ENCODE measurements at regions not wholly inside any gene's neighbourhood (a gene's known extent, or its start where the extent isn't known, plus 50 kb on each side); places are given as distances from the start of the nearest gene placed in this dataset.

- ChIA-PET CTCF (no interaction called here), POLR2A (no interaction called here)
- no peak for TF ChIP-seq CTCF (IDR thresholded peaks at IDR 0.05)
- H3K36me3 ChIP-seq (ENCODE audit: insufficient read depth, low read length): no peaks in the 10 kb centered on the region
- no peak overlapping the region for H3K4me3 ChIP-seq (ENCODE audit: low read length)
- H3K27ac Mint-ChIP-seq: no peak overlapping the region
- DNase-seq: no peak
- no peaks in the 10 kb centered on the region for H3K9me3 ChIP-seq (ENCODE audit: control insufficient read depth in 1 of 2, insufficient read depth in 1 of 2, low read length in 2 of 2)
- no peak for ATAC-seq (ENCODE audit: poor library complexity)
- H3K27ac ChIP-seq (ENCODE audit: low read depth in 1 of 2, low read length in 2 of 2): no peak overlapping the region
- no peaks in the 10 kb centered on the region for H3K4me1 ChIP-seq (ENCODE audit: insufficient read depth, low read length)
- peaks cover 19% of the 10 kb centered on the region for H3K27me3 Mint-ChIP-seq
- intact Hi-C loops (cut with DNase I, micrococcal nuclease): no loop called here
- no peak overlapping the region for H3K4me3 Mint-ChIP-seq
- peaks cover 0 to 1% of the 10 kb centered on the region in 2 experiments for H3K27me3 ChIP-seq (ENCODE audit: control insufficient read depth in 1 of 2, insufficient read depth in 2 of 2, low read length in 2 of 2)
- no peaks in the 10 kb centered on the region for H3K9me3 Mint-ChIP-seq
- no peaks in the 10 kb centered on the region for H3K36me3 Mint-ChIP-seq (ENCODE audit: low read depth)
- H3K4me1 Mint-ChIP-seq (ENCODE audit: low read depth): no peaks in the 10 kb centered on the region
Observed at GRCh38 chr20:51867251-51867650, 64.9 kb upstream of the SALL4 start.

- Mint-ChIP-seq H3K4me1 (ENCODE audit: low read depth) (no peaks in the 10 kb centered on the region), H3K4me3 (no peak overlapping the region), H3K27me3 (peaks cover 26% of the 10 kb centered on the region), H3K36me3 (ENCODE audit: low read depth) (no peaks in the 10 kb centered on the region), H3K9me3 (no peaks in the 10 kb centered on the region), H3K27ac (no peak overlapping the region)
- Histone ChIP-seq H3K27me3 (ENCODE audit: control insufficient read depth in 1 of 2, insufficient read depth in 2 of 2, low read length in 2 of 2) (peaks cover 0 to 4% of the 10 kb centered on the region in 2 experiments), H3K36me3 (ENCODE audit: insufficient read depth, low read length) (no peaks in the 10 kb centered on the region), H3K4me3 (ENCODE audit: low read length) (no peak overlapping the region), H3K27ac (ENCODE audit: low read depth in 1 of 2, low read length in 2 of 2) (no peak overlapping the region), H3K9me3 (ENCODE audit: control insufficient read depth in 1 of 2, insufficient read depth in 1 of 2, low read length in 2 of 2) (no peaks in the 10 kb centered on the region), H3K4me1 (ENCODE audit: insufficient read depth, low read length) (no peaks in the 10 kb centered on the region)
- DNase-seq: no peak
- no peak for ATAC-seq (ENCODE audit: poor library complexity)
- CTCF ChIA-PET: no interaction called here
- no peak for TF ChIP-seq CTCF (IDR thresholded peaks at IDR 0.05)
- POLR2A ChIA-PET: no interaction called here
- intact Hi-C loops (cut with DNase I, micrococcal nuclease): no loop called here
Observed at GRCh38 chr20:51864967-51865366, 62.6 kb upstream of the SALL4 start.

GRCh38 chr20:51862796-51863195 is 60.5 kb upstream of the SALL4 start:
- Histone ChIP-seq H3K4me3 (ENCODE audit: low read length) (no peak overlapping the region), H3K36me3 (ENCODE audit: insufficient read depth, low read length) (no peaks in the 10 kb centered on the region), H3K4me1 (ENCODE audit: insufficient read depth, low read length) (no peaks in the 10 kb centered on the region), H3K27ac (ENCODE audit: low read depth in 1 of 2, low read length in 2 of 2) (no peak overlapping the region), H3K27me3 (ENCODE audit: control insufficient read depth in 1 of 2, insufficient read depth in 2 of 2, low read length in 2 of 2) (peaks cover 0 to 4% of the 10 kb centered on the region in 2 experiments), H3K9me3 (ENCODE audit: control insufficient read depth in 1 of 2, insufficient read depth in 1 of 2, low read length in 2 of 2) (no peaks in the 10 kb centered on the region)
- ChIA-PET POLR2A (no interaction called here), CTCF (no interaction called here)
- H3K4me3 Mint-ChIP-seq: no peak overlapping the region
- intact Hi-C loops (cut with DNase I, micrococcal nuclease): no loop called here
- peaks cover 36% of the 10 kb centered on the region for H3K27me3 Mint-ChIP-seq
- TF ChIP-seq CTCF (IDR thresholded peaks at IDR 0.05): no peak
- DNase-seq (no peak), ATAC-seq (ENCODE audit: poor library complexity) (no peak)
- H3K4me1 Mint-ChIP-seq (ENCODE audit: low read depth): no peaks in the 10 kb centered on the region
- no peaks in the 10 kb centered on the region for H3K36me3 Mint-ChIP-seq (ENCODE audit: low read depth)
- H3K9me3 Mint-ChIP-seq: no peaks in the 10 kb centered on the region
- no peak overlapping the region for H3K27ac Mint-ChIP-seq
